ENCODE measurements at regions not wholly inside any gene's neighbourhood (a gene's known extent, or its start where the extent isn't known, plus 50 kb on each side); places are given as distances from the start of the nearest gene placed in this dataset.

- TF ChIP-seq EZH2 (IDR thresholded peaks at IDR 0.05; ENCODE audit: borderline replicate concordance, low read length) (no peak), CTCF (conservative IDR thresholded peaks at IDR 0.05 in 1 of 2, IDR thresholded peaks at IDR 0.05 in 1 of 2; ENCODE audit: extremely low read depth in 1 of 2, insufficient read depth in 1 of 2, low read depth in 1 of 2, low read length in 2 of 2) (no peak)
Measured at GRCh38 chr21:23127973-23128372, 2129.8 kb downstream of the NCAM2 start.

All from mammary epithelial cell (primary cell).